Gastroesophageal sphincter (tissue), 3 donors: ENCODE measurements at regions not wholly inside any gene's neighbourhood (a gene's known extent, or its start where the extent isn't known, plus 50 kb on each side); places are given as distances from the start of the nearest gene placed in this dataset.

Source experiments
- EP300 ChIP-seq: sonication (generic); formaldehyde crosslinking; IDR thresholded peaks from one replicate; pipeline ENCODE4 v1.6.1; 2017; ENCODE audit warnings: antibody characterized with exemption, mild to moderate bottlenecking
- POLR2A ChIP-seq, 2 donors: fragments of 450-650 bp; IDR thresholded peaks; one replicate each; pipeline ENCODE4 v1.6.1; 2017; ENCODE audit warnings: antibody characterized with exemption in 2 of 2, mild to moderate bottlenecking in 2 of 2, moderate library complexity in 1 of 2
- POLR2AphosphoS5 ChIP-seq: sonication (generic); formaldehyde crosslinking; IDR thresholded peaks from one replicate; pipeline ENCODE4 v1.6.1; 2017; ENCODE audit warnings: antibody characterized with exemption
- TF ChIP-seq, protein P1 (sequence below), 4 experiments: fragments of 200-600 bp in 2 of 4; fragments of 450-650 bp in 2 of 4; sonication (generic) in 1 of 4; IDR thresholded peaks; one replicate each; pipeline ENCODE4 v1.5.1; 2017 to 2019; ENCODE audit warnings: antibody characterized with exemption in 4 of 4, mild to moderate bottlenecking in 2 of 4, moderate library complexity in 2 of 4

DNA sequence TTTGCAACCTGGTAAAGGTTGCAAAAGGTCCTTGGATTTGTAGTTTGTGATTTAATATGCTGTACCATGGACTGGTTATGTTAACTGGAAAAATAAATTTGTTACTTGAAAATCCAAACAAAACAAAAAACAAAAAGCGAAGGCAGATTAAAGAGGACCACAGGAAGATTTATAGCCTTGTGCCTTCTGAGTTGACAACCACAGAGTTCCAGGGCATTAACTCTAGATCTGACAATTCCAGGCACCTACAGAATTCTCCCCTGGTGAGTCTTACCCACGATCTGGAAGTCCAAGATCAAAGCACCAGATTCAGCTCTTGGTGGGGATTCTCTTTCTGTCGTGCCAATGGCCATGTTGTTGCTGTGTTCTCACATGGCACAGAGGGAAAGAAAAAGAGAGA, 107.9 kb upstream of the SELENOP start:
- TF ChIP-seq, protein P1, sequence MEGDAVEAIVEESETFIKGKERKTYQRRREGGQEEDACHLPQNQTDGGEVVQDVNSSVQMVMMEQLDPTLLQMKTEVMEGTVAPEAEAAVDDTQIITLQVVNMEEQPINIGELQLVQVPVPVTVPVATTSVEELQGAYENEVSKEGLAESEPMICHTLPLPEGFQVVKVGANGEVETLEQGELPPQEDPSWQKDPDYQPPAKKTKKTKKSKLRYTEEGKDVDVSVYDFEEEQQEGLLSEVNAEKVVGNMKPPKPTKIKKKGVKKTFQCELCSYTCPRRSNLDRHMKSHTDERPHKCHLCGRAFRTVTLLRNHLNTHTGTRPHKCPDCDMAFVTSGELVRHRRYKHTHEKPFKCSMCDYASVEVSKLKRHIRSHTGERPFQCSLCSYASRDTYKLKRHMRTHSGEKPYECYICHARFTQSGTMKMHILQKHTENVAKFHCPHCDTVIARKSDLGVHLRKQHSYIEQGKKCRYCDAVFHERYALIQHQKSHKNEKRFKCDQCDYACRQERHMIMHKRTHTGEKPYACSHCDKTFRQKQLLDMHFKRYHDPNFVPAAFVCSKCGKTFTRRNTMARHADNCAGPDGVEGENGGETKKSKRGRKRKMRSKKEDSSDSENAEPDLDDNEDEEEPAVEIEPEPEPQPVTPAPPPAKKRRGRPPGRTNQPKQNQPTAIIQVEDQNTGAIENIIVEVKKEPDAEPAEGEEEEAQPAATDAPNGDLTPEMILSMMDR (IDR thresholded peaks at IDR 0.05), result no peak
- TF ChIP-seq POLR2A (IDR thresholded peaks at IDR 0.05), result no peak
- no peak for TF ChIP-seq EP300
- TF ChIP-seq POLR2AphosphoS5, result no peak
